ENCODE measurements at regions not wholly inside any gene's neighbourhood (a gene's known extent, or its start where the extent isn't known, plus 50 kb on each side); places are given as distances from the start of the nearest gene placed in this dataset.

DNA sequence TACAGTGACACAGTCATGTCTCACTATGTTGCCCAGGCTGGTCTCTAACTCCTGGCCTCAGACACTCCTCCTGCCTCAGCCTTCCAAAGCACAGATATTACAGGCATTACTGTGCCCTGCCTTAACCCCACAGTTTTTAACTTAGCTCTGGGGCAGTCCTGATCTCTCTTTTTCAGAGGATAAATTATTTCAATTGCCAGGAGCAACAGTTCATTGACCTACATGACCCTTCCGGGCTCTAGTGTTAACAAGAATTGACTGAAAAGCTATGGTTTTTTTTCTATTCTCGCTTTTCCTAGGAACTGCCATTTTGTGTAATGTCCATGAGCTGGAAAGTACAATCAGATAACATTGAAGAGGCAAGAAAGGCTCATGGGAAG lies 92.8 kb downstream of the HNRNPLL start:
- DNase-seq = no peak

DNA sequence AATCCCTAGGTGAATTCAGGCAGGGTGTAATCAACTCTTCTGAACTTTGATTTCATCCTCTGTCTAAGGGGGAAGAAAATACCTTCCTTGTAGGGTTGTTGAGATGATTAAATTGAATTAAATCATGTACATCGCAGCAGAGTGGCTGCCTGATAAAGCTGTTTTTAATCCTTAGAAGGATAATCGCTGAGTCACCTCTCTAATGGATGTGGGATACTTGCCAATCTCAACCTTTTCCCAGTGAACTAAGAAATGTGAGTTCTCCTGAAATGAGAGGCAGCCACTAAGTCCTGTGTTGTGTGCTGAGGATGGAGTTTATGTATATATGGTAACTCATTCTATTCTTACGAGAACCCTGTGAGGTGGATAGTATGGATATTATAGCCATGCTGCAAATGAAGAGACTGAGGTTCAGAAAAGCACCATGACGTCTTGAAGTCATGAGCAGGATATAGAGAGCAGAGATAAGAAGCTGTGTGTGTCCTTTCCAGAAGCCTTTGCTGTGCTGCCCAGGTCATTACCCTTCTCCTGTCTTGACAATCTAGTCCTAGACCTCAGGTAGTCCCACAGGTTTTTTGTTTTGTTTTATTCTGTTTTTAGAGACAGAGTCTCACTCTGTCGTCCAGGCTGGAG lies 93.3 kb downstream of the HNRNPLL start:
- no peak for DNase-seq

DNA sequence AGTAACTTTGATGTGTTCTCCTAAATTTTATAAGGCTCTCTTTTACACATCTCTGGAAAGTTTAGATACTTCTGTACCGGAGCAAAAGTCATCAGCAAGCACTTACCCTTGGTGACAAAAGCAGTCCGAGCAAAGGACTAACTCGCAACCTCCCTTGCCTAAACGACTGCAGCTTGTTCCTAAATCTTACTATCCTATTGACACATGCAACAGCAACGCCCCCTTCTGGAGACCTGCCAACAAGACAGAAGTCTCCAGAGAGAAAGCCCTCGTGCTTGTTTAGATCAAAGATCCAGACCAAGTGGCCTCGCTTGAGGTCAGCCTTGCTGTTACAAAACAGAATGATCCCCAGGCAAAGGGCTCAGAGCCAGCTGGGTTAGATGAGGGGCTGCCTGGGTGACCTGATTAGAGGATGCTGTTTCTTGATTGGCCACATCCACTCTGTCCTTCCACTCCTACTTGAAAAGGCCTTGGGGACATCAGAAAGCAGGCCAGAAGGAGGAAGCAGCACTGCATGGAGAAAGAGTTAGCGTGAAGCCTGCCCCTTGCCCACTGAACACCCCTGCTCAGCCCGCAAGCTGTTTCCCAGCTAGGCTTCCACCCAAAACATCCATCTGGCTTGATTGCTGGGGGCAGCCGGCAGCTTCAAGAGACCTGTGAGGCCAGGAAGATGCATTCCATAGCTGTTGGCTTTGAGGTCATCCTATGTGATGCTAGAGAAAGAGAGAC lies 94.3 kb downstream of the HNRNPLL start:
- DNase-seq = peak; percentile 89

DNA sequence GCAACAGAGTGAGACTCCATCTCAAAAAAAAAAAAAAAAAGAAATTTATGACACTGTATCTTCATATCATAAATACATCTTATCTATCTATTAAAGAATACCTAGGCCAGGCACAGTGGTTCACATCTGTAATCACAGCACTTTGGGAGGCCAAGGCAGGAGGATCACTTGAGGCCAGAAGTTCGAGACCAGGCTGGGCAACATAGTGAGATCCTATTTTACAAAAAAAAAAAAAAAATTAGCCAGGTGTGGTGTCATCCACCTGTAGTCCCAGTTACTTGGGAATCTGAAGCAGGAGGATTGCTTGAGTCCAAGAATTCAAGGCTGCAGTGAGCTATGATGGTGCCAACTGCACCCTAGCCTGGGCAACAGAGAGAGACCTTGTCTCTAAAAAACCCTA lies 95.0 kb downstream of the HNRNPLL start:
- DNase-seq = no peak

DNA sequence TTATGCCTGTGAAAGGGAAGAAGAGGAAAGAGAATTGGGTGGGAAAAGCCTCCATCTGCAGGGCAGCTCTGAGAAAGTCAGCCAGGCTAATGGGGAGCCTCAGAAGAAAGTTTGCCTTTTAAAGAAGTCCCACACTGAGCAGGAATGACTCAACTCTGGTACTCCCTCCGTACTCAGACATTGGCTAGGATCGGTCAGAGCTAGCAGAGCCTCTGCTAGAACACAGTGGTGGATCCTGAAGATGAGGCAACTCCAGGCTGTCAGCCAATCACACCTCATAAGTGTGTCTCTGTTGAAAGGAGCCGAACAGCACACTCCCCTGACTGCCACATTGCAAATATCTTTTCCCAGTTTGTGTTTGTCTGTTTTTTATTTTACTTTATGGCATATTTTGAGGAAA lies 96.9 kb downstream of the HNRNPLL start:
- DNase-seq = no peak

DNA sequence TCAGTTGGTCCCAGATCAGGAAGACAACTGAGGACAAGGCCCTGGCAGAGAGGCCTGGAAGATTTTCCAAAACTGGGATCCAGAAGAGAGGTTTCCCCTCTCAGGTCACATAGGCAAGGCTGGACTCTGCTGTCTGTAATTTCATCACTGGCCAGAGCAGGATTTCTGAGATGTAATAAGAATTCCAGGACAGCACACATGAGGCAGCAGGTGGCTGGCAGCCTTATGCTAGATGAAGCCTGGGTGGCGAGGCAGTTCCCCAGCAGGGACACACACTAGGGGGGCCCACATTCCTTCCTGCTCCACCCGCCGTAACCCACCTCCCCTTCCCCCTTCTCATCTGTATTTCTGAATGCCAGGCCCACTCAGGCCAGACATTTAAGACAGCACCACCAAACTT lies 98.6 kb downstream of the HNRNPLL start:
- no peak for DNase-seq

DNA sequence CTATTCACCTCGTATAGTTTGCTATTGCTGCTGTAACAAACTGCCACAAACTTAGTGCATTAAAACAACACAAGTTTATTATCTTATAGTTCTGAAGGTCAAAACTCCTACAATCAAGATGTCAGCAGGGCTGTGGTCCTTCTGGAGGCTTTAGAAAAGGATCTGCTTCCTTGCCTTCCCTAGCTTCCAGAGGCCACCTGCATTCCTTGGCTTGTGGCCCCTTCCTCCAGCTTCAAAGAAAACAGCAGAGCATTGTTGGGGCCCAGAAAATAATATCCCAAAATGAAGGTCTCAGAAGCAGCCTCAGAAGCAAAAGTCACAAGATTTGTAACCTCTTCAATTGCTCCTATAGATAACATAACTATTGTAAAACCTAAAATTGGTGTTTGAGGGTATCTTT lies 100.6 kb downstream of the HNRNPLL start:
- no peak for DNase-seq

DNA sequence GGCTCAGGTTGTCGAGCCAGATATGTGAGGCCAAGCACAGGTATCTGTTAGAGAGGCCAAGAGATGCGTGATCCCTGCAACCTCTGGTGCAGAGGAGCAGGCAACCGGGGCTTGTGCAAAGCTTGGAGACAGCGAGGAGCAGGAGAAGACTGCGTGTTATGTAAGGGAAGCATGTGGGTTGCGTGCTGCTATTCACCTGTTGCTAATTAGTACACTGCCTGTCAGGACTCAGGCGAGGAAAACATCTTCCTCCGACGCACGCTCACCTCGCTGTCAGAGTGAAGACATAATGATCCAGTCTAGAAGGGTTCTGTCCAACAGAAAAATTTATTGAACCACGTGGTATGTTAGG lies 102.5 kb downstream of the HNRNPLL start:
- DNase-seq = no peak

DNA sequence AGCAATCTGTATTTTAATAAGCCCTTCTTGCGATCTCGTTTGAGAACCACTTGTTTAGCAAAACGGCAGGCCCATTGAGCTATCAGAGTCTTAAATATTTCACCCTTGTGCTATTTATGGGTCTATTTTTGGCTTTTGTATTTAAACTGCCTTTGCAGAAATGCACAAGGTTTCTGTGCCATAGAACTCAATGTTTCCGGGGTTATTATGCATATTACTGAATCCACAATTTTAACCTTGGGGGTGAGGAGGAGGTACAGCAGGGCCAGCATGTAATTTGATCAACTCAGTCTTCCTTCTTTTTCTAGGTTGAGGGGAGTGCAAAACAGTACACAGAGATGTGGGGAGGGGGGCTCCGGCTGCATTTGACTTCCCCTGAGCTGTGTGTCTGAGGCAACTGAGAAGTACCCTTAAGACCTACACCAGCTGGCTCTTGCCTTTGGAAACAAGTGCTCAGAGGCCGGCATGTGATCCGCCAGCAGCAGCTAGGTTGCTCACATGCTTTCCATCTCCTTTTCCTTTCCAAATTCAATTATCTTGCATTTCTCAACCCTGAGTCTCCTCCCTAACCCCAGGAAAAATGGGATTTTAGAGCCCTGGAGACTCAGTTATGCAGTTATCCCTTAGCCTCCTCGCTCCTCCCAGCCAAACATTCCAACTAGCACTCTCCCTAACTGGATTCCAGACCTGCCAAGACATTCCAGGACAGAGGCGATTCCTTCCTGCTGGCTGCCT lies 103.0 kb downstream of the HNRNPLL start:
- no peak for DNase-seq

DNA sequence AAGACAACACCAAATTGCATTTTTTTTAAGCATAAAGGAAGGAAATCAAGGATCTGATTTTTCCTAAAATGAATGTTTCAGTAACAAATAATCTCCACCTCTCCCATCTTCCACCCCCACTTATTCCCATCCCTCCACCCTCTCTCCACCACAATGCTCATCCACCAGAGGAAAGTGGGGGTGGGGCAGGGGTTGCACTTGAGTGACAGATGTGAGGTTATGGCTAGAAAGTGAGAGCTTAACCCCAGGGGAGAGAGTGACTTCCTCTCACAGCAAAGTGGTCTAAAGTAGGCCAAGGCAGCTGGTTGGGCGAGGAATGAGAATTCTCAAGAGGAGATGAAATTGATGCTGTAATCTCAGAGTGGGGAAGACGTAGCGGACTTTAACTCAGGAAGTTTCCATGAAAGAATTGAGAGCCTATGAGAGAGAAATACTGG lies 104.7 kb downstream of the HNRNPLL start:
- DNase-seq = no peak

DNA sequence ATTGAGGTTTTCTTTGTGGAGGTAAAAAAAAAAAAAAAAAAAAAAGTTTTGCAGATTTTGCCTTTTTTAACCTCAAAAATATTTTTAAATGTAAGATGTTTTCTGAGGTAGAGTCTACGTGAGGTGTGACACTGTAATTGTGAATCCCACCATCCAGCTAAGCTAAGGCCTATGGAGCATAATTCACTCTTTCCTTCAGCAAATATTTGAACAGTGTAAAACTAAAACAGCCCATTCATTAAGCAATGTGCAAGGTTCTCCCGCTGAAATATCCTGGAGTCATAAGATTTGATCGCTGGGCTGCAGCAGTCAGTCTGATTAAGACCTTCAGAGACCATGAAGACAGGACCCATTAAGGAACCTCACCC lies 105.1 kb downstream of the HNRNPLL start:
- no peak for DNase-seq

DNA sequence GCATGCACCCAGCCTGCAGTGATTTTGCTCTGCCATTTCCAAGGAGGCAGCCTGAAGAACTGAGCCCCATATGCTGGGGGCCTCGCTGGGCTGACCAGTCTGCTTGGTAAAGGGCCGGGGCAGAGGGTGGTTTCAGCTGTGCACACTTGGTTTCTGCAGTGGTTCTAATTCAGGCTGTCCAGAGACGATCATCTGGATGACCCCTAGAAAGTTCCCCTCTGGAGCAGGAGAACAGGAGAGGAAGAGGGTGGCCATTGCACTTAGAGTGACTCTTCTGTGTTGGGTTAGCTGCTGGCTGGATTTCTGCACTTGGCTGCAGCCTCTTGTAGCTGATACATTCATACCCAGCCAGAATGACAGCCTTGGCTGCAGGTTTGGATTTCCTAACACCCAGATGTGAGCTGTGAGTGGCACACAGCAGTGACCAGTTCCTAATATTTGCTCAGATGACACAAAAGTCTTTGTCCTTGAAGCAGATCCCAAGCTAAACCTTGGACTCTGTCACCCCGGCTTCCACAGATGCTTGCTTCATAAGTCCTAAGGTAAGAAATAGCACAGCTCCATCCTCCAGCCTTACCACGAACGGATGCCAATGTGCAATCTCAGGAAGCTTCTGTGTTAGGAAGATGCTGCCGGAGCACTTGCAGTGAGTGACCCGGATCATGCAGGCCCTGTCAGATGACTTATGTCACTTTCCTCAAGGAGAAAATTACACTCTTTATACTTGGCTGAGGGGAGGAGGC lies 105.6 kb downstream of the HNRNPLL start:
- no peak for DNase-seq

DNA sequence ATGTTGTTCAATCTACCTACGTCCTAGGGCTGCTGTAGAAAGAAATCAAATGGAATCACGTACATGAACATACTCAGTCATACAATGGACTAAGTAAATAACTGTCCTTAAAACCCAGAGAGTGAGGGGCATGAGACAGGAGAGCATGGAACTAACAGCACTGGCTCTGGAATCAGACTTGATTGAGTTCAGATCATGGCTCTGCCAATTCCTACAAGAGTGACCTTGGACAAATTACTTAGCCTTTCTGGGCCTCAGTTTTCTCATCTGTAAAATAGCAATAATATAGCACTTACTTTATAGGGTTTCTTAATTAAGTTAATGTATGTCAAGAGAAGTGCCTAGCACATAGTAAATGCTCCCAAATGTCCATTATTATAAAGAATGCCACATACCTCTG lies 106.8 kb downstream of the HNRNPLL start:
- DNase-seq = no peak

DNA sequence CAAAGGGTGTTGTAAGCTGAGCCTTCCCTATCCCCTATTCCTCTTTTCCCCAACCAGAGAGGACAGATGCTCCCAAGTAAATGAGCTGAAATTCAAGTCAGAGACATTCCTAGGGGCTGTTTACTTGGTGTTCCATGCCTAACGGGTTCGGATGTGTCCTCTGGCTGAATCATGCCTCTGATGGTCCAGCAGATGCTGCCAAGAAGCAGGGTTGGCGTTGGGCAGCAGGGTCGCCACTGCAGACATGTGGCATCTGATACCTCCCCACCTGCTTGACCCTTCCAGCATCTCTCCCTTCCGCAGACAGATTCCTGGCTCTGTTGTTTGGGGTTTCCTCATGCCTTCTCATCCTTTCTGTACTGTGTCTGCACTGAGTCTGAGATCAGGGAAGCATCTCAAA lies 108.3 kb downstream of the HNRNPLL start:
- DNase-seq = no peak

DNA sequence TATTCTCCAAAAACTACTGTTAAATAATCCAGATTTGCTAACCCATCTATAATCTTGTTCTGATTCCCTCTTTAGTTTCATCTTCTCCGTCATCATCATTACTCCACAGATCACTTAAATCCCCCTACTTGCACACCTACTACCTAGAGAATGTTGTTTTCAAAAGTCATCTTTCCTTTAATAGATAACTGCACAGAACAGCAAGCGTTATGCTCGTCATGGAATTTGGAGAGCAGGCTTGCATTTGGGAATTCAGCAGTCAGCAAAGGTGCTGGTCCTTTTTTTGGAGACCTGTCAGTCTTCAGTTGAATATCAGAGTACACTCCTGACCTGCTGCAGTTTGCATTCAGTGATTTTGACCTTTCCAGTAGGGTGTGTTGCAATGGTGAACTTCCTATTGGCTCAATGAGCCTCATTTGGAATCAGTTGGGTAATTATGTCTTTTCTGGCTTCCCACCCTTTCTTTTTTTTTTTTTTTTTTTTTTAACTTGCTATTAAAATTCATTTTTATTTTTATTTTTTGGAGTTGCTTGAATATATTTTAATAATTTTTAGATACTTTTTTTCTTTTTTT lies 110.6 kb downstream of the HNRNPLL start:
- DNase-seq = no peak

DNA sequence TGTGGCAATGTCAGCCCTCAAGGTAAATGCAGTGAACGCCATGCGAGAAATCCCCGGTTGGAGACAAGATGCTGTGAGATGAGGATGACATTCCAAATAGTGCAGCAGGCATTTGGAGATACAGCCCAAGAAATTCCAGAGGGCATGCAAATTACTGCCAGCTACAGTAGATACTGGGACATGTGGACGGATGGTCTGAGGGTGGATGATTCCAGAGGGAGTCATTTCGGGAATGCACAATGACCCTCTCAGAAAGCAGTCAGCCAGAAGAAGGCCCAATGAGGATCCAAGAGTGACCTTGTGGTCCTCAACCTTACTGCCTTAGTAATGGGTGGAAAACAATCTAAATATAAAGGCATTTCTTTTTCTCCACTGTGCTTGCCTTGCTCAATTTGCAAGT lies 111.3 kb downstream of the HNRNPLL start:
- DNase-seq = no peak

DNA sequence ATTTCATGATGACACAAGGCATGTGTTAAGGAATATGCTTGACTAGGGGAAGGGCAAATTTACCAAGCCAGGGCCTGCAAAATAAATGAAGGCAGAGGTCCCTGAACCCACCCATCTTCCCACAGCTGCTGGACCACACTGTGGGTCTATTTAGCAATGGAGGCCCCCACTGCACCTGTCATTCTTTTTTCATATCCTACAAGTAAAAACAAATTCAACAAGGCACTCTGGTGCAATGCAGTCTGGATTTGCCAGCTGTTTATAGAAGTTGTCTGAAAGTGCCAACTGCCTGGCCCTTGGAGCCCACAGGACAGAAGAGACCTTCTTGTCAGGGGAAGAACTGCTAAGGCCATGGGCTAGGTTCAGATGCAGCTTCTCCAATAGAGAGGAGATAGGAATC lies 112.8 kb upstream of the ATL2 start:
- DNase-seq = no peak

DNA sequence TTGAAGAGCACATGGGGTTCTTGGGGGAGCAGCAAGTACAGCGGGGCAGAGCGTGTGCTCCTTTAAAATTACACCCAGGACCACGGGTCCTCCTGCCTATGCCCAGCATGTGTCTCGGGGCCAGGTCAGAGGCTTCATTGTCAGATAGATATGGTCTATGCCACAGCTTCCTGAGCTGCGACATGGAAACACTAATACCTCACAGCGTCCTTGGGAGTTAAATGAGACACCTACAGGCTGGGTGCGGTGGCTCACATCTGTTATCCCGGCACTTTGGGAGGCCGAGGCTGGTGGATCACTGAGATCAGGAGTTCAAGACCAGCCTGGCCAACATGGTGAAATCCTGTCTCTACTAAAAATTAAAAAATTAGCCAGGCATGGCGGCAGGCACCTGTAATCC lies 110.8 kb upstream of the ATL2 start:
- no peak for DNase-seq

DNA sequence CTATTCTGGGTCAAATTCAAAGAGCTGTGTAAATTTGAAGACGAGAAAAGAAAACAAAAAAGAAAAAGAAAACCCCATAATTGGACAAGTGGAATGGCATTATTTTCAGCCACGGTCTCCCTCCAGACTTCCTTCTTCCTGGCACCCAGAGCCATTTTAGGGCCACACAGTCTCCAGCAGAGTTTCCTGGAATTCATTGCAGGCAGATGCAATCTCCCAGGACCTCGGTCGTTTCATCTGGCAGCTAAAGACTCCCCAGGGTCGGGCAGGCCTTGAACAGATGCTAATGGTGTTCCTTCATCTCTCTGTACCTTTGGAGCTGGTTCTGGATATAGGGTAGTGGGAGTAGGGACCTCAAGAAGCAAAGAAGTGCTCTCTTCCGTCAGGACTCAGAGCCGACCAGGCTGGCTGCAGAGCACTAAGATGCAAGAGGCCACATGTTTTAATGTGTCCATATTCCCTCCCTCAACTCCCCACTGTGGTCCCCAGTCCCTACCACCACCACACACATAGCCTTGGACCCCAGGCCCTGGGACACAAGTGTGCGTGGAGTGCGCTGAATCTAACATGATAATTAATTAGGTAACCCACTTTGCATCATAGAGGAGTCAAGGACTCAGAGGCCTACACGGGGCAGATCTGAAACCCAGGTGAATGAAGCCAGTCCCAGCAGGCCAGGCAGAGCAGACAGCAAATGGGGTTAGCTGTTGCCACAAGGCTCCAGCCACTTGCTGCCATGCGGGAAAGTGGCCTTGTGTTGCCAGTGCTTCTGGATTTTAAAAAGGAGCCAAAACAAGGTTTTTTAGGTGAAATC lies 109.3 kb upstream of the ATL2 start:
- DNase-seq = no peak

DNA sequence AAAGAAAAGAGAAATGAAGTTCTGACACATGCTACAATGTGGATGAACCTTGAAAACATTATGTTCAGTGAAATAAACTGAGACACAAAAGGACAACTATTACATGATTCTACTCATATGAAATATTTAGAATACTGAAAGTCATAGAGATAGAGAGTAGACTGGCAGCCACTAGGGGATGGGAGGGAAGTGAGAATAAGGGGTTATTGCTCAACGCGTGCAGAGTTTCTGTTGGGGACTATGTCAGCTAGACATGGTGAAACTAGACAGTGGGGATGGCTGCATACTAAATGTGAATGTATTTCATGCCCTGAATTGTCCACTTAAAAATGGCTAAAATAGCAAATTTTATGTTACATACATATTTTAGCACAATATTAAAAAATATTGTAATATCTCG lies 108.7 kb upstream of the ATL2 start:
- DNase-seq = no peak

DNA sequence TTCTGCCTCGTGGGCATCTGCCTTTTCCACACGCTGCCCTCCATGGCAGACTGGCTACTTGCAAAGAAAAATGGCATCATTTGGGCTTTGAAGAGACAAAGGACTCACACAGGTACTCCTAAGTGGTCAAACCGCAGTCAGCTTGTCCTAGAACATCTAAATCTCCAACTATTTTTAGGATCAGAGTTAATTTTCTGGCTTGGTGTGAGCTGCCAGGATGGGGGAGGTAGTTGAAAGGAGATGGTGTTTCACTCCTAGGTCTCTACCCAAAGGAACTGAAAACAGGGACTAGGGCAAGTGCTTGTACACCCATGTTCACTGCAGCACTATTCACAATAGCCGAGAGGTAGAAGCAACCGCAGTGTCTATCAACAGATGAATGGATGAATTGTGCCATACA lies 107.9 kb upstream of the ATL2 start:
- DNase-seq = no peak

DNA sequence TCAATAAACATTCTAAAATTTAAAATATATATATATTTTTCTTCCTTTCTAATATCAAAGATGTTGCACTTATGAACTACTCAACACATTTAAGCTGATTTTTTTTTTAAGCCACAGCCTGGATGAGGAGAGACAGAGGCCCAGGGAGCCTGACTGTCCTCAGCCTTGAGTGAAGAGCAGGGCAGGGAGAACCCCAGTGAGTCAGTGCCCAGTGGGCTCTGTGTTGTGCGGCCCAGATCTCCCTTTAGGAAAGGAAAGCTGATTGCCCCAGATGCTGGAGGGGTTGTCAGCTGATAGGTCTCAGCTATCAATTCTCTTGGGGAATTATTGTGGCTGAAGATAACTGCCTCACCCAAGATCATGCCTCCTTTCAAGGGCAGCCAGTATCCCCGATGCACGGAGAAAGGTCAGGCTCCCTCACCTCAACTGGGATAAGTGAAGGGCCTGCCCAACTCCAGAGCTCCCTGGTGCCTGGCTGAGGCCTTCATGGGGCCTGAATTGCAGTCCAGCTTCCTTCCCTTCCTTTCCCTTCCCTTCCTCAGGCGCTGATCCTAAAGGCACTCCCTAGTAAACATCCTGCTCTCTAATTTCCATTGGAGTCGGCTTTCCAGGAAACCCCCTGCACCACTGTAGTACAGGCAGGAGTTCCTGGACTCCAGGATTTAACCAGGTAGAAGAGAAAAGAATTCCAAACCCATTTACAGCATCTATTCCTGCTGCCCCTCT lies 106.9 kb upstream of the ATL2 start:
- no peak for DNase-seq
